Ecto neural progenitor cell (in vitro differentiated cells): ENCODE measurements at regions not wholly inside any gene's neighbourhood (a gene's known extent, or its start where the extent isn't known, plus 50 kb on each side); places are given as distances from the start of the nearest gene placed in this dataset.
"Not testable (repeated sequence)": the region's sequence is repeated elsewhere in the genome, so short reads cannot be mapped to it uniquely, and the experiment has no call there.

Source experiments
- DNase-seq: peaks from one replicate; pipeline ENCODE4 v3.0.0-alpha.2; 2018; ENCODE audit warnings: low spot score

- DNase-seq = no peak
Measured at GRCh38 chr17:34472363-34472762, 107.0 kb upstream of the TMEM132E start.

GRCh38 chr17:34471278-34471677 lies 108.1 kb upstream of the TMEM132E start:
- not testable (repeated sequence) for DNase-seq

GRCh38 chr17:34465789-34466188 lies 102.8 kb upstream of the CCL1 start:
- DNase-seq = no peak

- DNase-seq = no peak
Measured at GRCh38 chr17:34464812-34465211, 101.8 kb upstream of the CCL1 start.

- DNase-seq = no peak
Measured at GRCh38 chr17:34458266-34458665, 95.2 kb upstream of the CCL1 start.

GRCh38 chr17:34456121-34456520 lies 93.1 kb upstream of the CCL1 start:
- no peak for DNase-seq

- no peak for DNase-seq
Measured at GRCh38 chr17:34452769-34453168, 89.7 kb upstream of the CCL1 start.

- no peak for DNase-seq
Measured at GRCh38 chr17:34451313-34451712, 88.3 kb upstream of the CCL1 start.

GRCh38 chr17:34447406-34447805 lies 84.4 kb upstream of the CCL1 start:
- DNase-seq = no peak

GRCh38 chr17:34445101-34445500 lies 82.1 kb upstream of the CCL1 start:
- no peak for DNase-seq

- DNase-seq = peak; percentile 78
Measured at GRCh38 chr17:34443619-34444469, 80.8 kb upstream of the CCL1 start.

- no peak for DNase-seq
Measured at GRCh38 chr17:34442387-34443111, 79.5 kb upstream of the CCL1 start.

- no peak for DNase-seq
Measured at GRCh38 chr17:34437188-34437587, 74.2 kb upstream of the CCL1 start.

GRCh38 chr17:34436607-34437006 lies 73.6 kb upstream of the CCL1 start:
- no peak for DNase-seq

- no peak for DNase-seq
Measured at GRCh38 chr17:34435182-34435928, 72.3 kb upstream of the CCL1 start.

- no peak for DNase-seq
Measured at GRCh38 chr17:34434052-34434451, 71.0 kb upstream of the CCL1 start.

GRCh38 chr17:34424814-34425491 lies 61.9 kb upstream of the CCL1 start:
- peak; percentile 57 for DNase-seq

GRCh38 chr17:34423978-34424813 lies 61.2 kb upstream of the CCL1 start:
- DNase-seq = no peak

GRCh38 chr17:34423315-34423714 lies 60.3 kb upstream of the CCL1 start:
- not testable (repeated sequence) for DNase-seq

- DNase-seq = no peak
Measured at GRCh38 chr17:34420900-34421299, 57.9 kb upstream of the CCL1 start.

GRCh38 chr17:34420254-34420766 lies 57.3 kb upstream of the CCL1 start:
- peak; percentile 86 for DNase-seq
